H1 (cell line): ENCODE measurements at regions not wholly inside any gene's neighbourhood (a gene's known extent, or its start where the extent isn't known, plus 50 kb on each side); places are given as distances from the start of the nearest gene placed in this dataset.

ENCODE experiments used
- CBX8 ChIP-seq: fragments of 300-800, 300-1000 bp; sonication (generic); IDR thresholded peaks from 2 replicates; pipeline ENCODE4 v1.7.1; 2016; ENCODE audit warnings: low read depth, low read length, borderline replicate concordance
- CEBPB ChIP-seq: IDR thresholded peaks from 2 replicates; pipeline ENCODE4 v1.6.1; 2012; ENCODE audit warnings: low read depth, low read length
- CHD7 ChIP-seq: fragments of 300-600 bp; sonication (generic); IDR thresholded peaks from 2 replicates; pipeline ENCODE4 v1.7.1; 2012; ENCODE audit warnings: low read length, moderate library complexity, mild to moderate bottlenecking, inconsistent platforms; ENCODE audit not compliant: insufficient replicate concordance
- CTCF ChIP-seq, 3 experiments: IDR thresholded peaks; 1 replicate in 2 of 3; 2 replicates in 1 of 3; pipeline versions ENCODE4 v1.5.1 to v1.6.1; 2011; ENCODE audit warnings: low read length in 3 of 3, mild to moderate bottlenecking in 3 of 3, inconsistent platforms in 2 of 3, low read depth in 1 of 3, moderate library complexity in 1 of 3; ENCODE audit not compliant: insufficient read depth in 1 of 3; ENCODE audit errors: control extremely low read depth in 1 of 3
- HDAC6 ChIP-seq: IDR thresholded peaks from one replicate; pipeline ENCODE4 v1.7.1; 2012; ENCODE audit warnings: low read depth, mild to moderate bottlenecking, inconsistent platforms, low read length, moderate library complexity
- KDM4A ChIP-seq: IDR thresholded peaks from one replicate; pipeline ENCODE4 v1.7.1; 2012; ENCODE audit warnings: low read depth, mild to moderate bottlenecking, moderate library complexity, low read length, inconsistent platforms; ENCODE audit not compliant: severe bottlenecking
- MAFK ChIP-seq: IDR thresholded peaks from 2 replicates; pipeline ENCODE4 v1.6.1; 2012; ENCODE audit warnings: low read depth, mild to moderate bottlenecking, improper control_type of control experiment, low read length
- POLR2AphosphoS5 ChIP-seq: IDR thresholded peaks from 2 replicates; pipeline ENCODE4 v1.6.1; 2011; ENCODE audit warnings: low read depth, low read length
- POU5F1 ChIP-seq: IDR thresholded peaks from 2 replicates; pipeline ENCODE4 v1.6.1; 2011; ENCODE audit warnings: low read depth, mild to moderate bottlenecking, low read length, moderate library complexity
- SRF ChIP-seq: IDR thresholded peaks from 2 replicates; pipeline ENCODE4 v1.6.1; 2011; ENCODE audit warnings: mild to moderate bottlenecking, low read depth, low read length, moderate library complexity
- TEAD4 ChIP-seq: IDR thresholded peaks from 2 replicates; pipeline ENCODE4 v1.6.1; 2012; ENCODE audit warnings: low read depth, low read length, inconsistent platforms, mixed read lengths

GRCh38 chr21:32103361-32103760 lies 175.5 kb downstream of the MIS18A start (continued):
- TF ChIP-seq CHD7 = no peak
- TF ChIP-seq TEAD4 = no peak
- TF ChIP-seq KDM4A = no peak
- TF ChIP-seq POU5F1 = no peak
- no peak for TF ChIP-seq HDAC6
- TF ChIP-seq MAFK = no peak
- no peak for TF ChIP-seq CTCF (IDR thresholded peaks at IDR 0.05; ENCODE audit: control extremely low read depth in 1 of 3, insufficient read depth in 1 of 3, low read depth in 1 of 3, low read length in 3 of 3)
- no peak for TF ChIP-seq CEBPB
- no peak for TF ChIP-seq SRF
- TF ChIP-seq CBX8 = no peak
- TF ChIP-seq POLR2AphosphoS5 = no peak
